Neuronal stem cell (in vitro differentiated cells): ENCODE measurements at regions not wholly inside any gene's neighbourhood (a gene's known extent, or its start where the extent isn't known, plus 50 kb on each side); places are given as distances from the start of the nearest gene placed in this dataset.
A peak's percentile ranks its signal among the peaks of the same experiment; 100 is the strongest.

ENCODE experiments used
- DNase-seq: peaks from one replicate; pipeline ENCODE4 v3.0.0-alpha.2; 2013; ENCODE audit warnings: low spot score
- H2AFZ ChIP-seq: one replicate; pipeline ENCODE4 v1.6.1; 2013; ENCODE audit warnings: mild to moderate bottlenecking, low read length, inconsistent platforms
- H2AK5ac ChIP-seq: 2 replicates; pipeline ENCODE4 v1.6.1; 2013; ENCODE audit warnings: low read depth, mild to moderate bottlenecking, inconsistent platforms, low read length, moderate library complexity, mixed read lengths
- H2BK120ac ChIP-seq: 2 replicates; pipeline ENCODE4 v1.6.1; 2013; ENCODE audit warnings: low read depth, mild to moderate bottlenecking, inconsistent platforms, low read length, moderate library complexity, mixed read lengths
- H2BK12ac ChIP-seq: one replicate; pipeline ENCODE4 v1.6.1; 2013; ENCODE audit warnings: low read length, inconsistent platforms
- H2BK15ac ChIP-seq: 2 replicates; pipeline ENCODE4 v1.6.1; 2013; ENCODE audit warnings: mild to moderate bottlenecking, low read length, inconsistent platforms, mixed read lengths
- H2BK5ac ChIP-seq: one replicate; pipeline ENCODE4 v1.6.1; 2013; ENCODE audit warnings: inconsistent platforms, mild to moderate bottlenecking, low read length, moderate library complexity
- H3K14ac ChIP-seq: one replicate; pipeline ENCODE4 v1.6.1; 2013; ENCODE audit warnings: low read length, inconsistent platforms
- H3K18ac ChIP-seq: 2 replicates; pipeline ENCODE4 v1.6.1; 2013; ENCODE audit warnings: low read length, inconsistent platforms
- H3K23ac ChIP-seq: 2 replicates; pipeline ENCODE4 v1.6.1; 2013; ENCODE audit warnings: low read depth, mild to moderate bottlenecking, mixed read lengths, low read length, inconsistent platforms; ENCODE audit not compliant: poor library complexity
- H3K27ac ChIP-seq: replicated peaks from 3 replicates; pipeline ENCODE4 v1.5.1; 2013; ENCODE audit warnings: low read length, inconsistent platforms
- H3K27me3 ChIP-seq, 3 experiments: 2 replicates each; pipeline ENCODE4 v1.6.1; 2013; ENCODE audit warnings: low read length in 3 of 3, mild to moderate bottlenecking in 2 of 3, inconsistent platforms in 1 of 3, low read depth in 1 of 3, mixed read lengths in 1 of 3, moderate library complexity in 1 of 3; ENCODE audit not compliant: control insufficient read depth in 3 of 3, insufficient read depth in 3 of 3
- H3K36me3 ChIP-seq, 2 donors: replicated peaks in 1 of 2; 2 replicates each; pipeline ENCODE4 v1.6.1; 2013; ENCODE audit warnings: low read length in 2 of 2; ENCODE audit not compliant: control insufficient read depth in 2 of 2, insufficient read depth in 2 of 2
- H3K4ac ChIP-seq: 2 replicates; pipeline ENCODE4 v1.6.1; 2013; ENCODE audit warnings: inconsistent platforms, mild to moderate bottlenecking, low read length, moderate library complexity
- H3K4me1 ChIP-seq, 2 donors: 1 replicate in 1 of 2; 2 replicates in 1 of 2; pipeline ENCODE4 v1.6.1; 2013; ENCODE audit warnings: low read length in 2 of 2, low read depth in 1 of 2; ENCODE audit not compliant: control insufficient read depth in 2 of 2, insufficient read depth in 1 of 2
- H3K4me2 ChIP-seq: one replicate; pipeline ENCODE4 v1.6.1; 2013; ENCODE audit warnings: mild to moderate bottlenecking, low read length, inconsistent platforms; ENCODE audit not compliant: insufficient read depth, poor library complexity, severe bottlenecking
- H3K4me3 ChIP-seq, 2 donors: 2 replicates each; pipeline ENCODE4 v1.5.1; 2013; ENCODE audit warnings: low read length in 2 of 2, mild to moderate bottlenecking in 2 of 2, inconsistent platforms in 1 of 2, moderate library complexity in 1 of 2
- H3K79me1 ChIP-seq: one replicate; pipeline ENCODE4 v1.6.1; 2013; ENCODE audit warnings: low read depth, mild to moderate bottlenecking, inconsistent platforms, low read length, moderate library complexity
- H3K9ac ChIP-seq: one replicate; pipeline ENCODE4 v1.6.1; 2013; ENCODE audit warnings: mild to moderate bottlenecking, low read depth, low read length, inconsistent platforms; ENCODE audit not compliant: poor library complexity
- H3K9me3 ChIP-seq, 2 donors: replicated peaks in 1 of 2; 2 replicates each; pipeline versions ENCODE3 to v1.6.1; 2013; ENCODE audit warnings: low read length in 2 of 2, mild to moderate bottlenecking in 2 of 2, inconsistent platforms in 1 of 2, low read depth in 1 of 2, mixed read lengths in 1 of 2, moderate library complexity in 1 of 2; ENCODE audit not compliant: control insufficient read depth in 2 of 2, insufficient read depth in 1 of 2
- H4K8ac ChIP-seq: one replicate; pipeline ENCODE4 v1.6.1; 2013; ENCODE audit warnings: low read depth, mild to moderate bottlenecking, inconsistent platforms, low read length, moderate library complexity
- H4K91ac ChIP-seq: one replicate; pipeline ENCODE4 v1.6.1; 2013; ENCODE audit warnings: low read length, low read depth, mild to moderate bottlenecking, inconsistent platforms; ENCODE audit not compliant: poor library complexity
- WGBS, 2 donors: extraction: QIAGEN DNeasy Blood & Tissue Kit; methylation state at CpG; one replicate each; pipeline ENCODE4 v1.1.7; 2013; ENCODE audit warnings: missing lambda C conversion rate in 2 of 2, mixed read lengths in 1 of 2; ENCODE audit not compliant: insufficient read length in 2 of 2, insufficient replicate concordance in 1 of 2; ENCODE audit errors: extremely low coverage in 2 of 2; 5-methylcytosine and 5-hydroxymethylcytosine counted together

GRCh38 chr5:174329738-174330137 lies 284.2 kb downstream of the NSG2 start:
- Histone ChIP-seq H2BK12ac (no peak overlapping the region), H3K23ac (no peak overlapping the region), H3K9me3 (no peaks in the 10 kb centered on the region), H3K4me1 (peaks cover 0 to 13% of the 10 kb centered on the region in 2 donors), H3K4me2 (no peak overlapping the region), H3K79me1 (no peaks in the 10 kb centered on the region), H2BK120ac (no peak overlapping the region), H3K14ac (no peak overlapping the region), H3K27me3 (no peaks in the 10 kb centered on the region), H2BK15ac (no peak overlapping the region), H3K4ac (no peak overlapping the region), H3K9ac (no peak overlapping the region), H2BK5ac (no peak overlapping the region), H3K36me3 (no peaks in the 10 kb centered on the region), H3K18ac (peak overlapping the region; percentile 48), H4K8ac (no peak overlapping the region), H4K91ac (no peak overlapping the region), H3K4me3 (no peak overlapping the region), H3K27ac (no peak overlapping the region), H2AFZ (no peak overlapping the region), H2AK5ac (no peak overlapping the region)
- DNase-seq: no peak
- 100% methylated on average over 1 of the region's 5 CpGs; no CpG with 5 or more reads in 1 of the 2 donors for WGBS, 2 donors

GRCh38 chr5:174335682-174336364 lies 290.3 kb downstream of the NSG2 start:
- H3K27ac ChIP-seq: no peak overlapping the region
- no peaks in the 10 kb centered on the region for H3K36me3 ChIP-seq

GRCh38 chr5:174336479-174336878 lies 291.0 kb downstream of the NSG2 start:
- no peak overlapping the region for H3K27ac ChIP-seq
- no peak overlapping the region for H2BK5ac ChIP-seq
- H3K9ac ChIP-seq: no peak overlapping the region
- no peak overlapping the region for H2BK15ac ChIP-seq
- H4K8ac ChIP-seq: no peak overlapping the region
- H3K4me3 ChIP-seq: no peak overlapping the region
- no peak overlapping the region for H3K18ac ChIP-seq
- no peak overlapping the region for H3K4ac ChIP-seq
- peaks cover 0 to 7% of the 10 kb centered on the region in 2 donors for H3K4me1 ChIP-seq
- H3K23ac ChIP-seq: no peak overlapping the region
- no peak for DNase-seq
- WGBS, 2 donors: 100% methylated on average over 1 of the region's 5 CpGs; no CpG with 5 or more reads in 1 of the 2 donors
- H3K79me1 ChIP-seq: no peaks in the 10 kb centered on the region
- H2AFZ ChIP-seq: no peak overlapping the region
- H3K4me2 ChIP-seq: no peak overlapping the region
- no peak overlapping the region for H4K91ac ChIP-seq
- no peak overlapping the region for H2BK120ac ChIP-seq
- no peak overlapping the region for H2AK5ac ChIP-seq
- no peaks in the 10 kb centered on the region for H3K36me3 ChIP-seq
- H2BK12ac ChIP-seq: no peak overlapping the region
- H3K27me3 ChIP-seq: peaks cover 0 to 23% (median 0%) of the 10 kb centered on the region in 3 experiments
- H3K14ac ChIP-seq: no peak overlapping the region
- no peaks in the 10 kb centered on the region for H3K9me3 ChIP-seq

More at GRCh38 chr5:174335682-174336364, 290.3 kb downstream of the NSG2 start:
- Histone ChIP-seq H3K4me2 (no peak overlapping the region), H3K23ac (no peak overlapping the region), H3K9me3 (no peaks in the 10 kb centered on the region), H3K79me1 (no peaks in the 10 kb centered on the region), H2AFZ (no peak overlapping the region), H3K4me3 (no peak overlapping the region), H3K4me1 (peaks cover 0 to 7% of the 10 kb centered on the region in 2 donors), H3K9ac (no peak overlapping the region), H2AK5ac (no peak overlapping the region), H2BK15ac (no peak overlapping the region), H3K4ac (no peak overlapping the region), H3K14ac (no peak overlapping the region), H4K91ac (no peak overlapping the region), H3K18ac (no peak overlapping the region), H2BK12ac (no peak overlapping the region), H2BK5ac (no peak overlapping the region), H2BK120ac (no peak overlapping the region), H4K8ac (no peak overlapping the region), H3K27me3 (peaks cover 0 to 23% (median 0%) of the 10 kb centered on the region in 3 experiments)
- no CpG with 5 or more reads among the region's 13 CpGs for WGBS, 2 donors
- no peak for DNase-seq

- no peak overlapping the region for H3K4me2 ChIP-seq
- DNase-seq: no peak
- no peaks in the 10 kb centered on the region for H3K9me3 ChIP-seq
- H2BK120ac ChIP-seq: no peak overlapping the region
- no peak overlapping the region for H3K4ac ChIP-seq
- H3K4me3 ChIP-seq: no peak overlapping the region
- H2AFZ ChIP-seq: no peak overlapping the region
- peaks cover 0 to 7% of the 10 kb centered on the region in 2 donors for H3K4me1 ChIP-seq
- peak overlapping the region; percentile 17 for H2BK5ac ChIP-seq
- H3K18ac ChIP-seq: peak overlapping the region; percentile 25
- H3K14ac ChIP-seq: no peak overlapping the region
- no peaks in the 10 kb centered on the region for H3K36me3 ChIP-seq
- H3K23ac ChIP-seq: no peak overlapping the region
- H4K91ac ChIP-seq: no peak overlapping the region
- H4K8ac ChIP-seq: no peak overlapping the region
- no peaks in the 10 kb centered on the region for H3K79me1 ChIP-seq
- H3K27me3 ChIP-seq: peaks cover 0 to 23% (median 0%) of the 10 kb centered on the region in 3 experiments
- H2BK15ac ChIP-seq: no peak overlapping the region
- no peak overlapping the region for H3K9ac ChIP-seq
- no peak overlapping the region for H3K27ac ChIP-seq
- no peak overlapping the region for H2AK5ac ChIP-seq
- H2BK12ac ChIP-seq: no peak overlapping the region
- no CpG with 5 or more reads among the region's 18 CpGs for WGBS, 2 donors
Measured at GRCh38 chr5:174337276-174338184, 292.0 kb downstream of the NSG2 start.
